ENCODE measurements at regions not wholly inside any gene's neighbourhood (a gene's known extent, or its start where the extent isn't known, plus 50 kb on each side); places are given as distances from the start of the nearest gene placed in this dataset.

DNA sequence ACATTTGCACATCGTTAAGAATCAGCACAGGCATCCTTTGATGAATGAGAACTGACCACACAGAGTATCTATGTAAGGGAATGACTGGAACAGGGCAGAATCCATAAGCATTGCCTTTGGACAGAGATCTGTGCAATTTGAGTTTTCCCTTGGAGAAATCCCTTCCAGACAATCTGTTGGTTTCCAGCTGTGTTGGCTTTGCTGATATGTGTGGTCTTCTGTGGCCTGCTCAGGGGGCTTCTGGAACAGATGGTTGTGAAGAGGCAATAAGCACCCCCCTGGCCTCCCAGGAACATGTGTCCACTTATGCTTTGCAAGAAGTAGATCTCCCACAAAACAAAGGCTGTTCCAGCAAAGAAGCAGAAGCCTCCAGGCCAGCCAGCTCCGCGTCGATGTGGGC is 111.4 kb upstream of the TMEM132C start:
- H3K79me2 ChIP-seq (ENCODE audit: control insufficient read depth, insufficient read depth, low read length), result no peaks in the 10 kb centered on the region
- H3K9ac ChIP-seq (ENCODE audit: control insufficient read depth, insufficient read depth, low read length), result no peak overlapping the region
- SMC1A ChIA-PET (ENCODE audit: uncharacterized antibody, unreplicated experiment), result no interaction called here
- no peak overlapping the region for H3K4me2 ChIP-seq (ENCODE audit: control insufficient read depth, insufficient read depth)
- POLR2A ChIA-PET, result no interaction called here
- no peaks in the 10 kb centered on the region for H3K27me3 ChIP-seq (replicated peaks in 1 of 2; ENCODE audit: control insufficient read depth in 2 of 2, insufficient read depth in 2 of 2, low read length in 1 of 2)
- DNase-seq (ENCODE audit: low read depth, low spot score) (no peak), FAIRE-seq (no peak), ATAC-seq (no peak)
- TF ChIP-seq CEBPZ (IDR thresholded peaks at IDR 0.05; ENCODE audit: low read depth, low read length) (no peak), RELB (IDR thresholded peaks at IDR 0.05; ENCODE audit: low read depth) (no peak), ZZZ3 (IDR thresholded peaks at IDR 0.05; ENCODE audit: control insufficient read depth, insufficient read length, low read depth) (no peak), MEF2B (IDR thresholded peaks at IDR 0.05; ENCODE audit: partially characterized antibody, poor library complexity, severe bottlenecking) (no peak)
- no peak overlapping the region for H2AFZ ChIP-seq (ENCODE audit: control insufficient read depth, low read depth, low read length)
- no peaks in the 10 kb centered on the region for H3K9me3 ChIP-seq (replicated peaks; ENCODE audit: control insufficient read depth, insufficient read depth, low read length)
- CTCF ChIA-PET, result no interaction called here
- H4K20me1 ChIP-seq (ENCODE audit: control insufficient read depth, insufficient read depth), result no peaks in the 10 kb centered on the region
- RAD21 ChIA-PET (ENCODE audit: unreplicated experiment), result no interaction called here
- WGBS (ENCODE audit: insufficient coverage, insufficient replicate concordance, low lambda C conversion rate, missing lambda C conversion rate), result 62% methylated on average over 4 of the region's 4 CpGs
- intact Hi-C loops (cut with micrococcal nuclease; ENCODE audit: unreplicated experiment) (no loop called here), in situ Hi-C loops (cut with MboI) (no loop called here)
- H3K27ac ChIP-seq (ENCODE audit: control insufficient read depth, insufficient read depth), result no peak overlapping the region
- BruUV-seq (replicated peaks), result no TSS peak
- H3K4me3 ChIP-seq, result no peak overlapping the region
- H3K36me3 ChIP-seq (ENCODE audit: control insufficient read depth in 2 of 2, insufficient read depth in 2 of 2, low read length in 1 of 2), result no peaks in the 10 kb centered on the region
- no peaks in the 10 kb centered on the region for H3K4me1 ChIP-seq (ENCODE audit: control insufficient read depth, insufficient read depth, low read length)
